ENCODE measurements at regions not wholly inside any gene's neighbourhood (a gene's known extent, or its start where the extent isn't known, plus 50 kb on each side); places are given as distances from the start of the nearest gene placed in this dataset.

GRCh38 chr13:40271931-40272775, 394.3 kb downstream of the FOXO1 start:
- SMC1A ChIA-PET (ENCODE audit: uncharacterized antibody, unreplicated experiment) = interaction anchor here (0.7 to 1.1 kb wide), 2 partner anchors 12 to 130 kb away, joined by 3 to 4 read pairs; no protein-coding TSS in a partner anchor
- intact Hi-C loops (cut with micrococcal nuclease; ENCODE audit: unreplicated experiment) = no loop called here
- H3K36me3 ChIP-seq (ENCODE audit: control insufficient read depth in 2 of 2, insufficient read depth in 2 of 2, low read length in 1 of 2) = no peaks in the 10 kb centered on the region
- CTCF ChIA-PET = interaction anchor here (1.1 kb wide), 1 partner anchor 171 kb away, joined by 3 read pairs; no protein-coding TSS in a partner anchor
- no peaks in the 10 kb centered on the region for H3K79me2 ChIP-seq (ENCODE audit: control insufficient read depth, insufficient read depth, low read length)
- in situ Hi-C loops (cut with MboI) = no loop called here
- no peak overlapping the region for H2AFZ ChIP-seq (ENCODE audit: control insufficient read depth, low read depth, low read length)
- POLR2A ChIA-PET = no interaction called here
- peaks cover 0 to 3% of the 10 kb centered on the region in 2 experiments; a peak in 2 of 4 replicates for H3K27me3 ChIP-seq (replicated peaks in 1 of 2; ENCODE audit: control insufficient read depth in 2 of 2, insufficient read depth in 2 of 2, low read length in 1 of 2)
- H4K20me1 ChIP-seq (ENCODE audit: control insufficient read depth, insufficient read depth) = no peaks in the 10 kb centered on the region
- DNase-seq (ENCODE audit: low read depth, low spot score) (no peak), ATAC-seq (no peak), FAIRE-seq (no peak)
- TF ChIP-seq SIN3A (IDR thresholded peaks at IDR 0.05; ENCODE audit: low read depth, low read length) = no peak
- BruUV-seq (replicated peaks) = no TSS peak
- no peak overlapping the region for H3K27ac ChIP-seq (ENCODE audit: control insufficient read depth, insufficient read depth)
- RAD21 ChIA-PET (ENCODE audit: unreplicated experiment) = no interaction called here
- H3K4me2 ChIP-seq (ENCODE audit: control insufficient read depth, insufficient read depth) = no peak overlapping the region
- peaks cover 5% of the 10 kb centered on the region; the same call in 1 of the 2 replicates for H3K4me1 ChIP-seq (ENCODE audit: control insufficient read depth, insufficient read depth, low read length)
- 31% methylated on average over 5 of the region's 5 CpGs for WGBS (ENCODE audit: insufficient coverage, insufficient replicate concordance, low lambda C conversion rate, missing lambda C conversion rate)
- no peaks in the 10 kb centered on the region for H3K9me3 ChIP-seq (replicated peaks; ENCODE audit: control insufficient read depth, insufficient read depth, low read length)
- no peak overlapping the region for H3K4me3 ChIP-seq
- H3K9ac ChIP-seq (ENCODE audit: control insufficient read depth, insufficient read depth, low read length) = no peak overlapping the region

- no peak overlapping the region for H3K4me2 ChIP-seq (ENCODE audit: control insufficient read depth, insufficient read depth)
- H3K79me2 ChIP-seq (ENCODE audit: control insufficient read depth, insufficient read depth, low read length) = no peaks in the 10 kb centered on the region
- BruUV-seq (replicated peaks) = no TSS peak
- 7% methylated on average over 4 of the region's 4 CpGs for WGBS (ENCODE audit: insufficient coverage, insufficient replicate concordance, low lambda C conversion rate, missing lambda C conversion rate)
- H4K20me1 ChIP-seq (ENCODE audit: control insufficient read depth, insufficient read depth) = no peaks in the 10 kb centered on the region
- no peak overlapping the region for H3K4me3 ChIP-seq
- FAIRE-seq (no peak), DNase-seq (ENCODE audit: low read depth, low spot score) (no peak), ATAC-seq (no peak)
- in situ Hi-C loops (cut with MboI) (no loop called here), intact Hi-C loops (cut with micrococcal nuclease; ENCODE audit: unreplicated experiment) (no loop called here)
- SMC1A ChIA-PET (ENCODE audit: uncharacterized antibody, unreplicated experiment) = interaction anchor here (0.7 to 1.1 kb wide), 2 partner anchors 11 to 130 kb away, joined by 3 to 4 read pairs; no protein-coding TSS in a partner anchor
- H3K9me3 ChIP-seq (replicated peaks; ENCODE audit: control insufficient read depth, insufficient read depth, low read length) = no peaks in the 10 kb centered on the region
- H3K27ac ChIP-seq (ENCODE audit: control insufficient read depth, insufficient read depth) = no peak overlapping the region
- H3K9ac ChIP-seq (ENCODE audit: control insufficient read depth, insufficient read depth, low read length) = no peak overlapping the region
- H2AFZ ChIP-seq (ENCODE audit: control insufficient read depth, low read depth, low read length) = no peak overlapping the region
- RAD21 ChIA-PET (ENCODE audit: unreplicated experiment) = no interaction called here
- CTCF ChIA-PET = interaction anchor here (1.1 kb wide), 1 partner anchor 171 kb away, joined by 3 read pairs; no protein-coding TSS in a partner anchor
- peaks cover 0 to 3% of the 10 kb centered on the region in 2 experiments; a peak in 2 of 4 replicates for H3K27me3 ChIP-seq (replicated peaks in 1 of 2; ENCODE audit: control insufficient read depth in 2 of 2, insufficient read depth in 2 of 2, low read length in 1 of 2)
- H3K4me1 ChIP-seq (ENCODE audit: control insufficient read depth, insufficient read depth, low read length) = peaks cover 5% of the 10 kb centered on the region; the same call in 1 of the 2 replicates
- no peaks in the 10 kb centered on the region for H3K36me3 ChIP-seq (ENCODE audit: control insufficient read depth in 2 of 2, insufficient read depth in 2 of 2, low read length in 1 of 2)
- POLR2A ChIA-PET = no interaction called here
- TF ChIP-seq CBFB (IDR thresholded peaks at IDR 0.05; ENCODE audit: low read depth) (no peak), PML (IDR thresholded peaks at IDR 0.05; ENCODE audit: low read length) (no peak), POLR2AphosphoS5 (IDR thresholded peaks at IDR 0.05; ENCODE audit: low read length) (no peak), TARDBP (IDR thresholded peaks at IDR 0.05; ENCODE audit: borderline replicate concordance) (no peak), BRCA1 (IDR thresholded peaks at IDR 0.05; ENCODE audit: low read depth, low read length) (no peak), BCL3 (IDR thresholded peaks at IDR 0.05; ENCODE audit: borderline replicate concordance, insufficient read depth, low read depth, low read length, poor library complexity, severe bottlenecking) (no peak), NKRF (conservative IDR thresholded peaks at IDR 0.05) (no peak), ZNF24 (IDR thresholded peaks at IDR 0.05) (no peak), STAT1 (conservative IDR thresholded peaks at IDR 0.05) (no peak), YY1 (IDR thresholded peaks at IDR 0.05; ENCODE audit: low read depth, low read length) (no peak), TAF1 (IDR thresholded peaks at IDR 0.05; ENCODE audit: borderline replicate concordance, low read depth, low read length) (no peak), NFXL1 (IDR thresholded peaks at IDR 0.05; ENCODE audit: borderline replicate concordance) (no peak)
Observed at GRCh38 chr13:40272776-40273139, 393.7 kb downstream of the FOXO1 start.
